K562 (cell line): ENCODE measurements at regions not wholly inside any gene's neighbourhood (a gene's known extent, or its start where the extent isn't known, plus 50 kb on each side); places are given as distances from the start of the nearest gene placed in this dataset.

Source experiments
- ATAC-seq: fragments of 200-7000 bp; cut with Tn5 transposase; 3 replicates; pipeline ENCODE4 v1.9.1; 2020; ENCODE audit warnings: moderate library complexity
- BruUV-seq: library from RNA; stranded (reverse); fragments of 400-500 nt; replicated peaks from 2 replicates; lab custom pipeline; 2021; lab: Mats Ljungman, UMichigan
- CTCF ChIA-PET: fragments of 300-600 bp; formaldehyde crosslinking; extraction: SDS; loops from one replicate; lab custom pipeline; 2021; ENCODE audit warnings: low intra/inter-chr PET ratio; lab: Yijun Ruan, JAX
- POLR2A ChIA-PET: fragments of 300-600, 350-650 bp; sonication (Branson Sonifier 250); formaldehyde crosslinking; extraction: SDS; loops from one replicate; lab custom pipeline; 2021; ENCODE audit warnings: antibody characterized with exemption, inconsistent platforms; lab: Yijun Ruan, JAX
- DNase-seq, 4 experiments: peaks; one replicate each; pipeline versions ENCODE4 v3.0.0 to v3.0.0-alpha.2; 2011 to 2018; ENCODE audit warnings: low spot score in 3 of 4, mixed read lengths in 3 of 4; ENCODE audit errors: extremely low read depth in 1 of 4
- FAIRE-seq: peaks from 2 replicates; lab custom pipeline; 2011; peaks lifted over from hg19 to GRCh38; lab: Jason Lieb, UNC
- H2AFZ ChIP-seq: 2 replicates; pipeline ENCODE4 v1.6.0; 2011; ENCODE audit warnings: low read depth, low read length, control low read depth, inconsistent platforms
- H3K27ac ChIP-seq: fragments of 200-600 bp; 3 replicates; pipeline ENCODE4 v1.8.0; 2011; ENCODE audit warnings: low read depth, mild to moderate bottlenecking, control low read depth, inconsistent platforms, low read length, moderate library complexity, mixed read lengths; ENCODE audit errors: extremely low read depth
- H3K27me3 ChIP-seq, 2 experiments: fragments of 300-600 bp in 1 of 2; 2 replicates in 1 of 2; 3 replicates in 1 of 2; pipeline versions ENCODE4 v1.6.0 to v1.8.0; 2011; ENCODE audit warnings: inconsistent platforms in 2 of 2, low read length in 2 of 2, mild to moderate bottlenecking in 1 of 2, mixed read lengths in 1 of 2, moderate library complexity in 1 of 2; ENCODE audit not compliant: control insufficient read depth in 2 of 2, insufficient read depth in 2 of 2
- H3K36me3 ChIP-seq: fragments of 300-600 bp; 3 replicates; pipeline ENCODE4 v1.8.0; 2011; ENCODE audit warnings: mild to moderate bottlenecking, low read length, inconsistent platforms; ENCODE audit not compliant: control insufficient read depth, insufficient read depth
- H3K4me1 ChIP-seq, 2 experiments: fragments of 200-600 bp in 1 of 2; replicated peaks in 1 of 2; 2 replicates in 1 of 2; 3 replicates in 1 of 2; pipeline versions ENCODE4 v1.5.1 to v1.8.0; 2011; ENCODE audit warnings: inconsistent platforms in 2 of 2, low read length in 2 of 2, mild to moderate bottlenecking in 1 of 2, mixed read lengths in 1 of 2, moderate library complexity in 1 of 2; ENCODE audit not compliant: control insufficient read depth in 2 of 2, insufficient read depth in 2 of 2
- H3K4me2 ChIP-seq: 2 replicates; pipeline ENCODE4 v1.6.1; 2011; ENCODE audit warnings: low read length, control low read depth, inconsistent platforms, mixed read lengths; ENCODE audit not compliant: insufficient read depth
- H3K4me3 ChIP-seq: fragments of 200-600 bp; sonication (generic), shearing (Covaris generic); 2 replicates; pipeline ENCODE4 v1.5.1; 2016; ENCODE audit warnings: control low read depth, inconsistent platforms
- H3K79me2 ChIP-seq: fragments of 200-600 bp; 3 replicates; pipeline ENCODE4 v1.8.0; 2011; ENCODE audit warnings: low read length, inconsistent platforms; ENCODE audit not compliant: control insufficient read depth, insufficient read depth
- H3K9ac ChIP-seq, 2 experiments: 2 replicates each; pipeline versions ENCODE4 v1.6.0 to v1.6.1; 2011; ENCODE audit warnings: low read depth in 2 of 2, low read length in 2 of 2, control low read depth in 1 of 2, inconsistent platforms in 1 of 2, mild to moderate bottlenecking in 1 of 2, mixed read lengths in 1 of 2; ENCODE audit not compliant: insufficient read depth in 1 of 2
- H3K9me1 ChIP-seq: one replicate; pipeline ENCODE4 v1.6.0; 2011; ENCODE audit warnings: inconsistent platforms, mild to moderate bottlenecking, low read length, moderate library complexity; ENCODE audit not compliant: control insufficient read depth, insufficient read depth
- H3K9me3 ChIP-seq: replicated peaks from 2 replicates; pipeline ENCODE4 v1.5.1; 2011; ENCODE audit warnings: low read depth, low read length, inconsistent platforms; ENCODE audit not compliant: control insufficient read depth, insufficient read depth
- H4K20me1 ChIP-seq: replicated peaks from 2 replicates; pipeline ENCODE4 v1.6.1; 2011; ENCODE audit warnings: low read length, inconsistent platforms, mixed read lengths; ENCODE audit not compliant: control insufficient read depth, insufficient read depth
- CCAR2 ChIP-seq: fragments of 200-400 bp; formaldehyde crosslinking; IDR thresholded peaks from 2 replicates; pipeline ENCODE4 v1.6.1; 2017; ENCODE audit warnings: mild to moderate bottlenecking, low read depth, low read length
- MNT ChIP-seq, 2 experiments: fragments of 450-650 bp; conservative IDR thresholded peaks; 2 replicates each; pipeline ENCODE4 v1.6.1; 2017; ENCODE audit warnings: mild to moderate bottlenecking in 2 of 2, moderate library complexity in 2 of 2
- RFX5 ChIP-seq: IDR thresholded peaks from 2 replicates; pipeline ENCODE4 v1.6.1; 2011; ENCODE audit warnings: low read depth, mild to moderate bottlenecking, improper control_type of control experiment, low read length
- THRB ChIP-seq: fragments of 450-650 bp; formaldehyde crosslinking; conservative IDR thresholded peaks from 2 replicates; pipeline ENCODE4 v1.4.0; 2022; ENCODE audit warnings: mild to moderate bottlenecking, missing genetic modification characterization
- ZNF140 ChIP-seq: fragments of 250-450 bp; sonication (Bioruptor Pico); IDR thresholded peaks from 2 replicates; pipeline ENCODE4 v1.8.0; 2021; ENCODE audit warnings: moderate library complexity, mild to moderate bottlenecking, inconsistent platforms
- WGBS: fragments of 100-300 bp; shearing (Covaris generic); methylation state at CpG from one replicate; pipeline ENCODE4 v1.1.6; 2016; ENCODE audit warnings: low coverage, mixed read lengths; ENCODE audit not compliant: insufficient coverage; ENCODE audit errors: missing lambda C conversion rate; 5-methylcytosine and 5-hydroxymethylcytosine counted together
- in situ Hi-C: fragments of 300-500 bp; cut with MboI; formaldehyde crosslinking; loops from 4 replicates; pipeline ENCODE4 v1.15.0; 2018; ENCODE audit warnings: inconsistent platforms, mixed read lengths
- intact Hi-C: fragments of 100-400 bp; cut with micrococcal nuclease; formaldehyde crosslinking; loops from 2 replicates; pipeline ENCODE4 v1.14.2; 2022

- no peak overlapping the region for H3K27ac ChIP-seq
- H3K36me3 ChIP-seq: no peaks in the 10 kb centered on the region
- H3K9ac ChIP-seq: no peak overlapping the region
- CTCF ChIA-PET: no interaction called here
- H2AFZ ChIP-seq: no peak overlapping the region
- no peak overlapping the region for H3K4me3 ChIP-seq
- ATAC-seq: no peak
- no peaks in the 10 kb centered on the region for H3K27me3 ChIP-seq
- 2% methylated on average over 4 of the region's 4 CpGs for WGBS
- TF ChIP-seq RFX5: no peak
- TF ChIP-seq ZNF140 (CRISPR knock-in tag): no peak
- TF ChIP-seq MNT (conservative IDR thresholded peaks at IDR 0.05): no peak
- TF ChIP-seq CCAR2: no peak
- peak; percentile 56; the same call in 1 of the 2 replicates for TF ChIP-seq THRB (CRISPR knock-in tag)
- TF ChIP-seq, all 486 proteins: peak for 1
- intact Hi-C loops (no loop called here), in situ Hi-C loops (no loop called here)
- POLR2A ChIA-PET: no interaction called here
- no peaks in the 10 kb centered on the region for H4K20me1 ChIP-seq
- no TSS peak for BruUV-seq
- FAIRE-seq (peak; percentile 29), DNase-seq (no peak)
- no peak overlapping the region; the same call in 1 of the 2 replicates for H3K4me2 ChIP-seq
- H3K4me1 ChIP-seq: no peaks in the 10 kb centered on the region
- no peaks in the 10 kb centered on the region for H3K9me1 ChIP-seq
- peaks cover 4% of the 10 kb centered on the region; the same call in 1 of the 2 replicates for H3K9me3 ChIP-seq
- no peaks in the 10 kb centered on the region for H3K79me2 ChIP-seq
Measured at GRCh38 chr2:3971652-3972192, 268.3 kb downstream of the DCDC2C start.
